ENCODE measurements at regions not wholly inside any gene's neighbourhood (a gene's known extent, or its start where the extent isn't known, plus 50 kb on each side); places are given as distances from the start of the nearest gene placed in this dataset.

- peak; percentile 47 for DNase-seq (ENCODE audit: low read depth, low spot score)
These were observed 181.5 kb upstream of the PELI2 start for GRCh38 chr14:55936691-55937090.

GRCh38 chr14:55938249-55938791 is 179.9 kb upstream of the PELI2 start:
- no peak for DNase-seq (ENCODE audit: low read depth, low spot score)

- DNase-seq (ENCODE audit: low read depth, low spot score): no peak
These were observed 176.0 kb upstream of the PELI2 start for GRCh38 chr14:55942076-55942654.

GRCh38 chr14:55942826-55943225 is 175.4 kb upstream of the PELI2 start:
- no peak for DNase-seq (ENCODE audit: low read depth, low spot score)

GRCh38 chr14:55944757-55945156 is 173.5 kb upstream of the PELI2 start:
- no peak for DNase-seq (ENCODE audit: low read depth, low spot score)

GRCh38 chr14:55946231-55946630 is 172.0 kb upstream of the PELI2 start:
- no peak for DNase-seq (ENCODE audit: low read depth, low spot score)

GRCh38 chr14:55948399-55948798 is 169.8 kb upstream of the PELI2 start:
- no peak for DNase-seq (ENCODE audit: low read depth, low spot score)

- DNase-seq (ENCODE audit: low read depth, low spot score): no peak
These were observed 168.5 kb upstream of the PELI2 start for GRCh38 chr14:55949708-55950107.

GRCh38 chr14:55950135-55950534 is 168.1 kb upstream of the PELI2 start:
- no peak for DNase-seq (ENCODE audit: low read depth, low spot score)

GRCh38 chr14:55951341-55952206 is 166.6 kb upstream of the PELI2 start:
- no peak for DNase-seq (ENCODE audit: low read depth, low spot score)

- no peak for DNase-seq (ENCODE audit: low read depth, low spot score)
These were observed 164.1 kb upstream of the PELI2 start for GRCh38 chr14:55954108-55954507.

GRCh38 chr14:55955175-55955574 is 163.0 kb upstream of the PELI2 start:
- DNase-seq (ENCODE audit: low read depth, low spot score): no peak

- DNase-seq (ENCODE audit: low read depth, low spot score): peak; percentile 93
These were observed 160.3 kb upstream of the PELI2 start for GRCh38 chr14:55957950-55958349.

- DNase-seq (ENCODE audit: low read depth, low spot score): no peak
These were observed 154.9 kb upstream of the PELI2 start for GRCh38 chr14:55963295-55963694.

- no peak for DNase-seq (ENCODE audit: low read depth, low spot score)
These were observed 154.1 kb upstream of the PELI2 start for GRCh38 chr14:55964091-55964490.

GRCh38 chr14:55964821-55965220 is 153.4 kb upstream of the PELI2 start:
- DNase-seq (ENCODE audit: low read depth, low spot score): no peak

- no peak for DNase-seq (ENCODE audit: low read depth, low spot score)
These were observed 152.4 kb upstream of the PELI2 start for GRCh38 chr14:55965851-55966250.

- no peak for DNase-seq (ENCODE audit: low read depth, low spot score)
These were observed 149.5 kb upstream of the PELI2 start for GRCh38 chr14:55968741-55969140.

GRCh38 chr14:55973285-55973800 is 144.9 kb upstream of the PELI2 start:
- DNase-seq (ENCODE audit: low read depth, low spot score): no peak

- no peak for DNase-seq (ENCODE audit: low read depth, low spot score)
These were observed 144.1 kb upstream of the PELI2 start for GRCh38 chr14:55973911-55974630.

- no peak for DNase-seq (ENCODE audit: low read depth, low spot score)
These were observed 142.8 kb upstream of the PELI2 start for GRCh38 chr14:55975281-55975910.

- DNase-seq (ENCODE audit: low read depth, low spot score): no peak
These were observed 142.0 kb upstream of the PELI2 start for GRCh38 chr14:55976219-55976618.

Data from iPS DF 19.7 (cell line).